ENCODE measurements at regions not wholly inside any gene's neighbourhood (a gene's known extent, or its start where the extent isn't known, plus 50 kb on each side); places are given as distances from the start of the nearest gene placed in this dataset.
"Not testable (repeated sequence)": the region's sequence is repeated elsewhere in the genome, so short reads cannot be mapped to it uniquely, and the experiment has no call there.

- DNase-seq (no peak), ATAC-seq (ENCODE audit: low read depth in 2 of 2) (no peak)
- Histone ChIP-seq H3K4me1 (ENCODE audit: control insufficient read depth, insufficient read depth, low read length, poor library complexity, severe bottlenecking) (no peaks in the 10 kb centered on the region), H3K27me3 (ENCODE audit: control insufficient read depth, insufficient read depth, low read length) (no peaks in the 10 kb centered on the region), H3K27ac (ENCODE audit: insufficient read depth, low read length, poor library complexity, severe bottlenecking) (no peak overlapping the region), H3K4me3 (ENCODE audit: low read depth, low read length) (no peak overlapping the region), H3K9me3 (ENCODE audit: control insufficient read depth in 2 of 2, low read length in 2 of 2) (no peaks in the 10 kb centered on the region), H3K36me3 (ENCODE audit: control insufficient read depth, insufficient read depth, low read length) (no peaks in the 10 kb centered on the region)
- Mint-ChIP-seq H3K9me3 (peaks cover 0 to 2% (median 0%) of the 10 kb centered on the region in 7 donors), H3K4me3 (no peak overlapping the region), H3K36me3 (no peaks in the 10 kb centered on the region), H3K27ac (no peak overlapping the region), H3K27me3 (no peaks in the 10 kb centered on the region), H3K4me1 (no peaks in the 10 kb centered on the region)
These were observed 1404.7 kb downstream of the BRD1 start for GRCh38 chr22:48422900-48423480.

DNA sequence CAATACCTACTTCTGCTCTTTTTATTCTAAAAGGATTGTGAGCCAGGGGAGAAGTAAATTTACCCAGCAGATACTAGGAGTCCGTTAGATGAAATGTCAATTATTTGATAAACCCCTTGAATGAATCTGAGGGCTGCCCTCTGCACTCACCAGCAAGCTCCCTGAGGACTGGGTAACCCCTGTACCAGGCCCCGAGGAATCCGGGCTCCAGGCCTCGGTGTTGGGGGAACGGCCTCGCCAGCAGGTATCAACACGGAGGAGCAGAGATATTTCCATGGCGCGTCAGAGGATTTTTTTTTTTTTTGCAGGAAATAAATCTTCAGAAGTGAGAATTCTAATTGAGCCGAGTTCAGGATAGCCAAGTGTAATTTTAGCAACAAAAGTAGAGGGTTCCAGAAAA, 1408.8 kb downstream of the BRD1 start:
- Histone ChIP-seq H3K4me1 (ENCODE audit: control insufficient read depth, insufficient read depth, low read length, poor library complexity, severe bottlenecking) (no peaks in the 10 kb centered on the region), H3K9me3 (ENCODE audit: control insufficient read depth in 2 of 2, low read length in 2 of 2) (no peaks in the 10 kb centered on the region), H3K36me3 (ENCODE audit: control insufficient read depth, insufficient read depth, low read length) (no peaks in the 10 kb centered on the region), H3K4me3 (ENCODE audit: low read depth, low read length) (no peak overlapping the region), H3K27me3 (ENCODE audit: control insufficient read depth, insufficient read depth, low read length) (no peaks in the 10 kb centered on the region), H3K27ac (ENCODE audit: insufficient read depth, low read length, poor library complexity, severe bottlenecking) (no peak overlapping the region)
- ATAC-seq (ENCODE audit: low read depth in 2 of 2), result no peak
- Mint-ChIP-seq H3K4me3 (no peak overlapping the region), H3K4me1 (no peaks in the 10 kb centered on the region), H3K9me3 (peaks cover 0 to 2% (median 0%) of the 10 kb centered on the region in 7 donors), H3K36me3 (no peaks in the 10 kb centered on the region), H3K27me3 (peaks cover 5% of the 10 kb centered on the region), H3K27ac (no peak overlapping the region)
- DNase-seq, result no peak

- Mint-ChIP-seq H3K27ac (no peak overlapping the region), H3K9me3 (peaks cover 0 to 2% (median 0%) of the 10 kb centered on the region in 7 donors), H3K27me3 (peaks cover 5% of the 10 kb centered on the region), H3K4me1 (no peaks in the 10 kb centered on the region), H3K4me3 (no peak overlapping the region), H3K36me3 (no peaks in the 10 kb centered on the region)
- DNase-seq (no peak), ATAC-seq (ENCODE audit: low read depth in 2 of 2) (no peak)
- no peak overlapping the region for H3K4me3 ChIP-seq (ENCODE audit: low read depth, low read length)
- no peak overlapping the region for H3K27ac ChIP-seq (ENCODE audit: insufficient read depth, low read length, poor library complexity, severe bottlenecking)
- H3K9me3 ChIP-seq (ENCODE audit: control insufficient read depth in 2 of 2, low read length in 2 of 2), result no peaks in the 10 kb centered on the region
- no peaks in the 10 kb centered on the region for H3K4me1 ChIP-seq (ENCODE audit: control insufficient read depth, insufficient read depth, low read length, poor library complexity, severe bottlenecking)
- H3K27me3 ChIP-seq (ENCODE audit: control insufficient read depth, insufficient read depth, low read length), result no peaks in the 10 kb centered on the region
- H3K36me3 ChIP-seq (ENCODE audit: control insufficient read depth, insufficient read depth, low read length), result no peaks in the 10 kb centered on the region
These were observed 1410.2 kb downstream of the BRD1 start for GRCh38 chr22:48417225-48418070.

- DNase-seq (no peak), ATAC-seq (ENCODE audit: low read depth in 2 of 2) (no peak)
- Mint-ChIP-seq H3K4me1 (no peaks in the 10 kb centered on the region), H3K4me3 (no peak overlapping the region), H3K36me3 (no peaks in the 10 kb centered on the region), H3K27ac (no peak overlapping the region), H3K27me3 (peaks cover 5% of the 10 kb centered on the region), H3K9me3 (peaks cover 0 to 2% (median 0%) of the 10 kb centered on the region in 7 donors)
- H3K27ac ChIP-seq (ENCODE audit: insufficient read depth, low read length, poor library complexity, severe bottlenecking), result no peak overlapping the region
- H3K4me1 ChIP-seq (ENCODE audit: control insufficient read depth, insufficient read depth, low read length, poor library complexity, severe bottlenecking), result no peaks in the 10 kb centered on the region
- no peaks in the 10 kb centered on the region for H3K36me3 ChIP-seq (ENCODE audit: control insufficient read depth, insufficient read depth, low read length)
- no peak overlapping the region for H3K4me3 ChIP-seq (ENCODE audit: low read depth, low read length)
- no peaks in the 10 kb centered on the region for H3K27me3 ChIP-seq (ENCODE audit: control insufficient read depth, insufficient read depth, low read length)
- H3K9me3 ChIP-seq (ENCODE audit: control insufficient read depth in 2 of 2, low read length in 2 of 2), result no peaks in the 10 kb centered on the region
These were observed 1411.1 kb downstream of the BRD1 start for GRCh38 chr22:48416396-48417224.

- Histone ChIP-seq H3K4me1 (ENCODE audit: control insufficient read depth, insufficient read depth, low read length, poor library complexity, severe bottlenecking) (no peaks in the 10 kb centered on the region), H3K27ac (ENCODE audit: insufficient read depth, low read length, poor library complexity, severe bottlenecking) (no peak overlapping the region), H3K4me3 (ENCODE audit: low read depth, low read length) (no peak overlapping the region), H3K9me3 (ENCODE audit: control insufficient read depth in 2 of 2, low read length in 2 of 2) (no peaks in the 10 kb centered on the region), H3K36me3 (ENCODE audit: control insufficient read depth, insufficient read depth, low read length) (no peaks in the 10 kb centered on the region), H3K27me3 (ENCODE audit: control insufficient read depth, insufficient read depth, low read length) (no peaks in the 10 kb centered on the region)
- Mint-ChIP-seq H3K9me3 (peaks cover 0 to 2% (median 0%) of the 10 kb centered on the region in 7 donors), H3K27ac (no peak overlapping the region), H3K4me3 (no peak overlapping the region), H3K27me3 (peaks cover 5% of the 10 kb centered on the region), H3K4me1 (no peaks in the 10 kb centered on the region), H3K36me3 (no peaks in the 10 kb centered on the region)
- no peak for DNase-seq
- ATAC-seq (ENCODE audit: low read depth in 2 of 2), result no peak
These were observed 1412.2 kb downstream of the BRD1 start for GRCh38 chr22:48415520-48415919.

DNA sequence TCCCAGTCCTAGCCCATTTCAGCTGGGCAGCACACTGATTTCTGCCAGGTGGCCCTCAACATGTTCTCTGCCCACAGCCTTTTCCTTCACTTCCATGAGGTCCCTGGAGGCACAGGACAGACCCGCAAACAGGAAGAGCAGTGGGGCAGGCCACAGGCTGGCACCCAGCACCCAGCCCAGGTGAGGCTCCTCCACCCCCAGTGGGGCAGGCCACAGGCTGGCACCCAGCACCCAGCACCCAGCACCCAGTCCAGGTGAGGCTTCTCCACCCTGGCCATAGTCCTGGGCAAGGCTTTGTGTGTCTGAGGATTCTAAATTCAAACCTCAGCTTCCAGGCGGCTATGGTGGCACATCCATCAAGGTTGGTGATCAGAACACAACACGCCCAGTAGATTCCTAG, 1413.0 kb downstream of the BRD1 start:
- Mint-ChIP-seq H3K36me3 (no peaks in the 10 kb centered on the region), H3K27me3 (peaks cover 5% of the 10 kb centered on the region), H3K9me3 (peaks cover 0 to 1% (median 0%) of the 10 kb centered on the region in 7 donors), H3K4me3 (no peak overlapping the region), H3K27ac (no peak overlapping the region), H3K4me1 (no peaks in the 10 kb centered on the region)
- Histone ChIP-seq H3K27ac (ENCODE audit: insufficient read depth, low read length, poor library complexity, severe bottlenecking) (no peak overlapping the region), H3K9me3 (ENCODE audit: control insufficient read depth in 2 of 2, low read length in 2 of 2) (no peaks in the 10 kb centered on the region), H3K4me1 (ENCODE audit: control insufficient read depth, insufficient read depth, low read length, poor library complexity, severe bottlenecking) (no peaks in the 10 kb centered on the region), H3K4me3 (ENCODE audit: low read depth, low read length) (no peak overlapping the region), H3K36me3 (ENCODE audit: control insufficient read depth, insufficient read depth, low read length) (no peaks in the 10 kb centered on the region), H3K27me3 (ENCODE audit: control insufficient read depth, insufficient read depth, low read length) (no peaks in the 10 kb centered on the region)
- ATAC-seq (ENCODE audit: low read depth in 2 of 2) (no peak), DNase-seq (no peak)

GRCh38 chr22:48412931-48413330, 1414.7 kb downstream of the BRD1 start:
- not testable (repeated sequence) for H3K36me3 Mint-ChIP-seq; H3K27ac Mint-ChIP-seq; H3K4me3 ChIP-seq (ENCODE audit: low read depth, low read length); H3K9me3 ChIP-seq (ENCODE audit: control insufficient read depth in 2 of 2, low read length in 2 of 2); H3K9me3 Mint-ChIP-seq; DNase-seq; H3K27ac ChIP-seq (ENCODE audit: insufficient read depth, low read length, poor library complexity, severe bottlenecking); H3K4me1 ChIP-seq (ENCODE audit: control insufficient read depth, insufficient read depth, low read length, poor library complexity, severe bottlenecking); H3K27me3 Mint-ChIP-seq; H3K36me3 ChIP-seq (ENCODE audit: control insufficient read depth, insufficient read depth, low read length); H3K27me3 ChIP-seq (ENCODE audit: control insufficient read depth, insufficient read depth, low read length); H3K4me3 Mint-ChIP-seq; H3K4me1 Mint-ChIP-seq; ATAC-seq (ENCODE audit: low read depth in 2 of 2)
